HG03045 (cell line): ENCODE measurements at regions not wholly inside any gene's neighbourhood (a gene's known extent, or its start where the extent isn't known, plus 50 kb on each side); places are given as distances from the start of the nearest gene placed in this dataset.
"Not testable (repeated sequence)": the region's sequence is repeated elsewhere in the genome, so short reads cannot be mapped to it uniquely, and the experiment has no call there.

Experiments
- ATAC-seq: cut with Tn5 transposase; IDR thresholded peaks from one replicate; pipeline ENCODE4 v1.9.1; 2021; ENCODE audit warnings: mild to moderate bottlenecking, moderate library complexity; ENCODE audit not compliant: unreplicated experiment

DNA sequence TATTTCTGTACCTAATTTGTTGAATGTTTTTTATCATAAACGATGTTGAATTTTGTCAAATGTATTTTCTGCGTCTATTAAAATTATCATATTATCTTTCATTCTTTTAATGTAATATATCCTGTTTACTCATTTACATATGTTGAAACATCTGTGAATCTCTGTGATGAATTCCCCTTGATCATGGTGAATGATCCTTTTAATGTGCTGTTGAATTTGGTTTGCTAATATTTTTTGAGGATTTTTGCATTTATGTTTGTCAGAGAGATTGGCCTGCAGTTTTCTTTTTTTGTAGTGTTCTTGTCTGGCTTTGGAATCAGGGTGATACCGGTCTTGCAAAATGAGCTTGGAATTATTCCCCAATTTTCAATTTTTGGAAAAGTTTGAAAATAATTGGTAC is 569.3 kb upstream of the CCDC179 start:
- ATAC-seq: no peak

- no peak for ATAC-seq
These were observed 593.2 kb upstream of the CCDC179 start for GRCh38 chr11:23453522-23453921.

- no peak for ATAC-seq
These were observed 595.1 kb upstream of the CCDC179 start for GRCh38 chr11:23455321-23455891.

GRCh38 chr11:23457641-23458040 is 597.4 kb upstream of the CCDC179 start:
- no peak for ATAC-seq

DNA sequence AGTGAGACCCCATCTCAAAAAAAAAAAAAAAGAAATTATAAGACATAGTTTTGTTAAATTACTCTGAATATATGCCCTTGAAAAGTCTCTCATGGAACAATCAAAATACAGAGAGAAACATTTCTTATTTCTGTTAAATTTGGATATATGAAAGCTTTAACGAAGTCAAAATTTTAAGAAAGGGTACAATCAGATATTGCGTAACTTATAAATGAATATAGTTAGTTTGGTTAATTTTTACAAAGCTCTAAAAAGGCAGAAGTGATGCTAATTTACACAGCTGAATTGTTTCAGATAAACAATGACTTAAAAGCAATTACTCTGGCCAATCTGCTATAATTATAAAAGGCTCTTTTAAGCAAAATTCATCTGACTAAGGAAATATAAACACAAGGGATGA is 611.6 kb upstream of the CCDC179 start:
- ATAC-seq: no peak

DNA sequence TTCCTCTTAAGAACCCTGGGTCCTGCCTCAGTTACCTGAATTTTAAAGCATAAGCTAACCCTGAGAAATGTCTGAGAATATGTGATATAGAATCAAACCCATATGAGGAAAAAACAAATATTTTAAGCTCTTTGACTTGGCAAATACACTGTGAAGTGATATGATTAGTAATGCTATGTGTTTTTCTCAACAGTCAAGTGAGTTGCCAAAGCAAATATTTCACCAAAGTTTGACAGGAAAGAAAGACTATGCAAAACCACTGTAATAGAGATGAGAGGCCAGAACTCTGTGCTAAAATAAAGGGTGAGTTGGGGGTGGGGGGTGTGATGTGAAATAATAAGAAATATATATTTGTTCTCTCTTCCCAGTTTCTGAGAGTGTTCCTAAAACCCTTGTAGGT is 613.5 kb upstream of the CCDC179 start:
- no peak for ATAC-seq

GRCh38 chr11:23480736-23481135 is 620.5 kb upstream of the CCDC179 start:
- no peak for ATAC-seq

- ATAC-seq: not testable (repeated sequence)
These were observed 623.9 kb upstream of the CCDC179 start for GRCh38 chr11:23484146-23484545.

DNA sequence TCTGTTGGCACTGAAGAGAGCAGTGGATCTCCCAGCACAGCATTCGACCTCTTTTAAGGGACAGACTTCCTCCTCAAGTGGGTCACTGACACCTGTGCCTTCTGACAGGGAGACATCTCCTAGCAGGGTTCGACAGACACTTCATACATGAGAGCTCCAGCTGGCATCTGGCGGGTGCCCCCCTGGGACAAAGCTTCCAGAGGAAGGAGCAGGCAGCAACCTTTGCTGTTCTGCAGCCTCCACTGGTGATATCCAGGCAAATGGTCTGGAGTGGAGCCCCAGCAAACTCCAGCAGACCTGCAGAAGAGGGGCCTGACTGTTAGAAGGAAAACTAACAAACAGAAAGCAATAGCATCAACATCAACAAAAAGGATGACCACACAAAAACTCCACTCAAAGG is 624.3 kb upstream of the CCDC179 start:
- ATAC-seq: not testable (repeated sequence)

DNA sequence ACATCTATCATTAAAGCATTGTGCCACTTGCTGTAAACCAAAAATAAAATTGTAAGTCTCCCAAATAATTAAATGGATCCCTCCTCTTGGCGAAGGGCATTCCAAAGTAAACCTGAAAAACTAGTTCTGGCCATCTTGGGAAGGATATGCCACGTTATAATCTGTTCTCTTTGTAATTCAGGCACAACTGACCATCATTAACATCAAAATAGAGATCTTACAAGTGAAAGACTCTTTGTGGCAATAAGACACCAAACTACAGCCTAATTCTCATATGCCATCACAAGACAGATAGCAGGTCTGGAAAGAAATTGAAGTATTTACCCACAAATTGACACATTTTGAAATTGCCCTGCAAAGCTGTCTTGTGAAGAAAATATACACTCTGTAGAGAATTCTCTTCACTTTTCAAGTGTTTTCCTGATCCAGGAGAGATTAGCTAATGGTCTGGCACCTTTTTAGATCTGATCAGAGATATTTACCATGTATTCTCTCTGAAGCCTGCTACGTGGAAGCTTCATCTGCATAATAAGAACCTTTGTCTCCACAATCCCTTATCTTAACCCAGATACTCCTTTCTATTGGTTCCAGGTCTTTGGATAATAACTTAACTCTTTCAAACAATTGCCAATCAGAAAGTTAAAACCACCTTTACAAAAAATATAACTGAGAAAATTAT is 630.4 kb upstream of the CCDC179 start:
- ATAC-seq: no peak

DNA sequence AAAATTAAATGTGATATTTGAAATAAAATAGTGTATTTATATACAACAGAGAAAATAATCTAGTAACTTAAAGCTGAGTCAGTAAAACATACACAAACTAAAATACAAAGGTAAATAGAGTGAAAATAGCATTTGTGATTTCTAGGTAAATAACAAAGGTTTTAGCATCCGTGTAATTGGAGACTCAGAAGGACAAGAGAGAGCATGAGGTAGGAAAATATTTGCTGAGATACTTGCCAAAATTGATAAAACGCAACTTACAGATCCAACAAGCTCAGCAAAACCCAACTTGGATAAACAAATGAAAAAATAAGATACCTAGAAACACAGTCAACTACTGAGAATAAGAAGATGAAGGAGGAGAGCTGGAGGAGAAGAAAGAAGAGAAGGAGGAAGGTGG is 634.7 kb upstream of the CCDC179 start:
- no peak for ATAC-seq

- ATAC-seq: no peak
These were observed 636.1 kb upstream of the CCDC179 start for GRCh38 chr11:23496340-23496739.

- ATAC-seq: no peak
These were observed 636.8 kb upstream of the CCDC179 start for GRCh38 chr11:23497040-23497439.

- no peak for ATAC-seq
These were observed 642.1 kb upstream of the CCDC179 start for GRCh38 chr11:23502389-23502788.

- no peak for ATAC-seq
These were observed 642.6 kb upstream of the CCDC179 start for GRCh38 chr11:23502826-23503225.

DNA sequence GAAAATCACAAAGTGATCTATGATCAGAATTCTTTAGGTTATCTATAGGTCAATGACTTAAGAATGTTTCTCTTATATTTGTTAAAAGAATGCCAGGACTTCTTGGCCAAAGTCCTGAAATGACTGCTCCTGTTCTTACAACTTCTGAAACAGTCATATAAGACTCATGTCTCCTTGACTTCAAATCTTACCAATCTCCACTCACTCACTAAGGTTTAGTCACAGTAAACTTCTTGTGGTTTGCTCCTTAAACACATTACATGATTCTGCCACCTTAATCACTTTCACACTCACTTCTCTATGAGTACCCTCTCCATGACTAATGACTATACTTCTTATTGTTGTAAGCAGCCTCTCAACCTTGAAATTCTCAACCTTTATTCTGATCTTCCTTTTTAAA is 648.7 kb upstream of the CCDC179 start:
- no peak for ATAC-seq

- no peak for ATAC-seq
These were observed 649.5 kb upstream of the CCDC179 start for GRCh38 chr11:23509821-23510220.

DNA sequence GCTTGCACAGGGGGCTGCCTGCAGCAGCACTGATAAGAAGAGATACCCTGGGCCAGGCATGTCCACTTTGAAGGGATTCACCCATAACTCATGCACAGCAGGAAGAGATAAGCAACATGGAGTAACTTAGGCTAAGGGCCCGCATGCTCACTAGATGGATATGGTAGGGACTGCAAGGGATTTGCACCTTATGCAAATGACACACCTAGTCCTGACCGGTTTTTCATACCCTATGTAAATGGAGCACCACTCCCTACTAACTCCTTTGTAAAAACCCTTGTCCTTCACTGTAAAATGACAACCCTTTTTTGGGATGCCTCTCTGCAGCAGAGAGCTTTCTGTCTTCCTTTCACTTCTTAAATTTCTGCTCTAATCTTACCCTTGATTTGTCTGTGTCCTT is 658.9 kb upstream of the CCDC179 start:
- no peak for ATAC-seq

DNA sequence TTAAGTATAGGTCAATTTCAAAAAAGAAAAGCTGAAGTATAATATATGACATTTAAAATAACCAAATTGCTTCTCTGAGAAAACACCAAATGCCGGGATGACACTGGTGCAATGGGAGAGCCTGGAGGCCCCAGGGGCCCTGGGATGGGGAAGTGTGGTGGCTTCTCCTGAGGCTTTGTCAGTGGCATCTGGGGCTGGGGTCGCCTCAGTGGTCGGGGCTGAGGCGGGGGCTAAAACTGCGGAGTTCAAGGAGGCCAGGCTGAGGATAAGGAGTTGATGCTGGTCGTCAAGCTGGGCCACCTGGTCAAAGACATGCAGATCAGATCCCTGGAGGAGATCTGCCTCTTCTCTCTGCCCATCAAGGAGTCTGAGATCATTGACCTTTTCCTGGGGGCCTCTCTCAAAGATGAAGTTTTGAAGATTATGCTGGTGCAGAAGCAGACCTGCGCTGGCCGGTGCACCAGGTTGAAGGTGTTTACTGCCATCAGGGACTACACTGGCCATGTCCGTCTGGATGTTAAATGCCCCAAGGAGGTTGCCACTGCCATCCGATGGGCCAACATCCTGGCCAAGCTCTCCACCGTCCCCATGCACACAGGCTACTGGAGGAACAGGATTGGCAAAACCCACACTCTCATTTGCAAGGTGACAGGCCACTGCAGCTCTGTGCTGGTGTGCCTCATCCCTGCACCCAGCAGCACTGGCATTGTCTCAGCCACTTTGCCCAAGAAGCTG is 660.1 kb upstream of the CCDC179 start:
- no peak for ATAC-seq

- no peak for ATAC-seq
These were observed 676.6 kb upstream of the CCDC179 start for GRCh38 chr11:23536907-23537306.

- no peak for ATAC-seq
These were observed 679.3 kb upstream of the CCDC179 start for GRCh38 chr11:23539556-23539955.

DNA sequence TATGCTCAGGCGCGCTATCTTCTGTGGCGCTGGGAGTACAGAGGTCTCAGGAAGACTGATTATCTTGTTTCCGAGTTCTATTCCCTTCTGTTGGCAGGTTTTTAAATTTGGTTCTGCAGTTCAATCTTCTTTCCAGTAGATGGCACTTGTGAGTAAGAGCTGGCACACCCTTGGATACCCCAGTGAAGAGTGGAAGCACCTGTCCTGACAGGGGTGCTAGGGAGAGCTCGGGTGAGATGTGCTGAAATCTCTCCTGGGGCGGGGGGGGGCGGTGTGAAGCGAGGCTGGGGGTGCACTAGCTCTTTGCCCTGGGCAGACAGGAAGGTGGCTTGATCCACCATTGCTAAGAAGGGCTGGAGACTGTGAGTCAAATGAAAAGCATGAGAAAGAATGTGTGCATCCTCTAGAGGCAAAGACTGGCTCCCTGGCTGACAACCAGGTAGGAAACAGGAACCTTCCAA is 679.9 kb upstream of the CCDC179 start:
- peak; percentile 90 for ATAC-seq
